ENCODE measurements at regions not wholly inside any gene's neighbourhood (a gene's known extent, or its start where the extent isn't known, plus 50 kb on each side); places are given as distances from the start of the nearest gene placed in this dataset.

DNA sequence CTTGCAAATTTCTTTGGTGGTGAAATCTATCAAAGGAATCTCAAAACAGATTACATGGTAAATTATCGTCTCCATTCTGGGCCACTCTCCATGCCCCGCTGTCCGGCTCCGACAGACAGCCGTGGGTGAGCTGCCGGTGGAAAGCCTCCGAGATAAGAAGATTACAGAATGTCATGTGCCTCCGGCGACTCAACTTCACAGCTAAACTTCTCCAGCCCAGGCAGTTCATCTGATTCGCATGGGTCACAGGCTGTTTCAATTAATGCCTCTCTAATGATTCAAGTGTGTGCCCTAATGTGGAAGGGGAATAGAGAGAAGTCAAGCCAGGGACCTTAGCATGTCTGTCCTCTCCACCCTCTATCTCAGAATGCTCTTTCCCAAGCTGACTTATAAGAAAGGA lies 520.8 kb upstream of the ZFHX3 start:
- no peak for DNase-seq (ENCODE audit: extremely low spot score)
- ChIA-PET POLR2A (no interaction called here), CTCF (interaction anchor here (1.0 to 1.2 kb wide), 2 partner anchors 47 to 1325 kb away, joined by 3 read pairs; no protein-coding TSS in a partner anchor)
- TF ChIP-seq, protein P1, sequence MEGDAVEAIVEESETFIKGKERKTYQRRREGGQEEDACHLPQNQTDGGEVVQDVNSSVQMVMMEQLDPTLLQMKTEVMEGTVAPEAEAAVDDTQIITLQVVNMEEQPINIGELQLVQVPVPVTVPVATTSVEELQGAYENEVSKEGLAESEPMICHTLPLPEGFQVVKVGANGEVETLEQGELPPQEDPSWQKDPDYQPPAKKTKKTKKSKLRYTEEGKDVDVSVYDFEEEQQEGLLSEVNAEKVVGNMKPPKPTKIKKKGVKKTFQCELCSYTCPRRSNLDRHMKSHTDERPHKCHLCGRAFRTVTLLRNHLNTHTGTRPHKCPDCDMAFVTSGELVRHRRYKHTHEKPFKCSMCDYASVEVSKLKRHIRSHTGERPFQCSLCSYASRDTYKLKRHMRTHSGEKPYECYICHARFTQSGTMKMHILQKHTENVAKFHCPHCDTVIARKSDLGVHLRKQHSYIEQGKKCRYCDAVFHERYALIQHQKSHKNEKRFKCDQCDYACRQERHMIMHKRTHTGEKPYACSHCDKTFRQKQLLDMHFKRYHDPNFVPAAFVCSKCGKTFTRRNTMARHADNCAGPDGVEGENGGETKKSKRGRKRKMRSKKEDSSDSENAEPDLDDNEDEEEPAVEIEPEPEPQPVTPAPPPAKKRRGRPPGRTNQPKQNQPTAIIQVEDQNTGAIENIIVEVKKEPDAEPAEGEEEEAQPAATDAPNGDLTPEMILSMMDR (IDR thresholded peaks at IDR 0.05; ENCODE audit: control extremely low read depth, extremely low read depth, low read depth, missing control alignments) = no peak

GRCh38 chr16:73565925-73566324 lies 518.0 kb upstream of the ZFHX3 start:
- ChIA-PET POLR2A (no interaction called here), CTCF (no interaction called here)
- TF ChIP-seq, protein P1 (IDR thresholded peaks at IDR 0.05; ENCODE audit: control extremely low read depth, extremely low read depth, low read depth, missing control alignments) = no peak
- DNase-seq (ENCODE audit: extremely low spot score) = no peak

DNA sequence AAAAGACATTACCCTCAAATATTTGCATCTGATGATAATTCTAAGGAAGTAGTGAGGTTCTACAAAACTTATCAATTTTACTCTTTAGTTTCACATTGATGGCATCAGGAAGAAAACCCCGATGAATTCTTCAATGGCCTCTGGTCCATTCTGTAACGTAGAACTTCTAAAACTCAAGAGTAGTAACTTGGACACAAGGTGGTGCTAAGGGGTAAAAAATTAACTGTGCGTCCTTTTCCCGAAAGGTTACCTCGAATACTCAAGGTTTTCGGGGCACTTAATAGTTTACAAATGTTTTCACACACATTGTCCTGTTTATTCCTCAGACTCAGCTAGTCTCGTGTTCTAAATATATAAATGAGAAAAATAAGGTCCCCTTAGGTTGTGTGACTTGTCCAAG lies 517.3 kb upstream of the ZFHX3 start:
- DNase-seq (ENCODE audit: extremely low spot score) = no peak
- TF ChIP-seq, protein P1 (IDR thresholded peaks at IDR 0.05; ENCODE audit: control extremely low read depth, extremely low read depth, low read depth, missing control alignments) = peak; percentile 18
- CTCF ChIA-PET = no interaction called here
- POLR2A ChIA-PET = no interaction called here

GRCh38 chr16:73563709-73564108 lies 515.8 kb upstream of the ZFHX3 start:
- CTCF ChIA-PET = no interaction called here
- TF ChIP-seq, protein P1 (IDR thresholded peaks at IDR 0.05; ENCODE audit: control extremely low read depth, extremely low read depth, low read depth, missing control alignments) = no peak

GRCh38 chr16:73560497-73560896 lies 512.6 kb upstream of the ZFHX3 start:
- no peak for DNase-seq (ENCODE audit: extremely low spot score)
- ChIA-PET POLR2A (no interaction called here), CTCF (no interaction called here)
- TF ChIP-seq, protein P1 (IDR thresholded peaks at IDR 0.05; ENCODE audit: control extremely low read depth, extremely low read depth, low read depth, missing control alignments) = no peak

More at GRCh38 chr16:73563709-73564108, 515.8 kb upstream of the ZFHX3 start:
- POLR2A ChIA-PET = no interaction called here
- no peak for DNase-seq (ENCODE audit: extremely low spot score)

DNA sequence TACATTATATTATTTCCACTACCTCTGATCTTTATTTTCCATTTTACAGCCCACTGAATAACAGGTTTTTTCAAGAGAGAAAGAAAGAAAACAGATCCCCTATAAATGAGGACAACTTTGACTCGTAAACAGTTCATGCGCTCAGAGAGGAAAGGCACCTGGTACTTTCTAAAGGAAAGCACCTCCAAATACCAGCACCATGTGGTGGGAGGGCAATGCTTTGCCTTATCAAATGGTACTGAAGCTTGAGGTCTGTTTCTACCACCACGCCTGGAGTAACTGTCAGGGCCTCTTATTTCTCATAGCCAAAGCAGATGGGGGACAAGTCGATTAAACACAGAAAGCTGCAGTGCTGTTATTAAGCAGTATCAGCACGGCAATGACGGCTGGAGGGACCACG lies 510.3 kb upstream of the ZFHX3 start:
- TF ChIP-seq, protein P1 (IDR thresholded peaks at IDR 0.05; ENCODE audit: control extremely low read depth, extremely low read depth, low read depth, missing control alignments) = no peak
- CTCF ChIA-PET = no interaction called here
- POLR2A ChIA-PET = no interaction called here
- DNase-seq (ENCODE audit: extremely low spot score) = no peak

All from GM10248 (cell line).